Left lung (tissue), 4 donors: ENCODE measurements at regions not wholly inside any gene's neighbourhood (a gene's known extent, or its start where the extent isn't known, plus 50 kb on each side); places are given as distances from the start of the nearest gene placed in this dataset.
"Not testable (repeated sequence)": the region's sequence is repeated elsewhere in the genome, so short reads cannot be mapped to it uniquely, and the experiment has no call there.

Experiments used
- ATAC-seq: fragments of 200-7000 bp; cut with Tn5 transposase; one replicate; pipeline ENCODE4 v1.9.1; 2020; ENCODE audit warnings: moderate library complexity
- DNase-seq, 4 donors: peaks; one replicate each; pipeline ENCODE4 v3.0.0-alpha.2; 2013 to 2020
- H3K27ac ChIP-seq, 2 donors: fragments of 200-600 bp; sonication (generic) in 1 of 2; one replicate each; pipeline versions ENCODE4 v1.5.0 to v1.8.0; 2020 to 2021
- H3K27me3 ChIP-seq, 2 donors: fragments of 200-600 bp; sonication (generic) in 1 of 2; one replicate each; pipeline versions ENCODE4 v1.5.0 to v1.8.0; 2020 to 2021
- H3K36me3 ChIP-seq, 2 donors: fragments of 200-600 bp; sonication (generic) in 1 of 2; one replicate each; pipeline versions ENCODE4 v1.5.0 to v1.8.0; 2020 to 2021
- H3K4me1 ChIP-seq, 2 donors: fragments of 200-600 bp; one replicate each; pipeline ENCODE4 v1.8.0; 2021
- H3K4me3 ChIP-seq, 2 donors: fragments of 200-600 bp; sonication (generic) in 1 of 2; one replicate each; pipeline versions ENCODE4 v1.5.0 to v1.8.0; 2020 to 2021; ENCODE audit warnings: mild to moderate bottlenecking in 1 of 2
- H3K9me3 ChIP-seq, 2 donors: fragments of 200-600 bp; sonication (generic) in 1 of 2; one replicate each; pipeline versions ENCODE4 v1.5.0 to v1.8.0; 2020 to 2021
- intact Hi-C, 2 donors: fragments of 100-400 bp; cut with DNase I; formaldehyde crosslinking; loops; one replicate each; pipeline versions ENCODE4 v1.11.2 to v1.14.2; 2022
- TF ChIP-seq, protein P1 (sequence below), 2 donors: fragments of 200-600 bp; sonication (generic) in 1 of 2; IDR thresholded peaks; one replicate each; pipeline versions ENCODE4 v1.5.0 to v1.8.0; 2021; ENCODE audit warnings: antibody characterized with exemption in 2 of 2
- donor health status: DM: no; HTN: yes; CAD: no.
- donor health status: DM: no; HTN: no; CAD: no.

DNA sequence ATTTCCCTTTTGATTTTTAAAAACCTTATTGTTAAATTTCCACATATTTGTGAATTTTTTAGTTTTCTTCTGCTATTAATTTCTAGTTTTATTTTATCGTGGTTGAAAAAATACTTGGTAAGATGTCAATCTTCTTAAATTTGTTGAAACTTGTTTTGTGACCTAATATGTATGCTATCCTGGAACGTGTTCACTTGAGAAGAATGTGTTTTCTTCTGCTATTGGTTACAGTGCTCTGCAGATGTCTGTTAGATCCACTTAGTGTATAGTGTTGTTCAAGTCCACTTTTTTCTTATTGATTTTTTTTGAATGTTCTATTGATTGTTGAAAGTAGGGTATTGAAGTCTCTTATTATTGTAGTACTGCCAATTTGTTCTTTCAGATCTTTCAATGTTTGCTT, 116.5 kb upstream of the NETO1 start:
- peaks cover 0 to 37% of the 10 kb centered on the region in 2 donors for H3K9me3 ChIP-seq
- intact Hi-C loops: no loop called here
- no peak for DNase-seq
- H3K27ac ChIP-seq: no peak overlapping the region
- TF ChIP-seq, protein P1, sequence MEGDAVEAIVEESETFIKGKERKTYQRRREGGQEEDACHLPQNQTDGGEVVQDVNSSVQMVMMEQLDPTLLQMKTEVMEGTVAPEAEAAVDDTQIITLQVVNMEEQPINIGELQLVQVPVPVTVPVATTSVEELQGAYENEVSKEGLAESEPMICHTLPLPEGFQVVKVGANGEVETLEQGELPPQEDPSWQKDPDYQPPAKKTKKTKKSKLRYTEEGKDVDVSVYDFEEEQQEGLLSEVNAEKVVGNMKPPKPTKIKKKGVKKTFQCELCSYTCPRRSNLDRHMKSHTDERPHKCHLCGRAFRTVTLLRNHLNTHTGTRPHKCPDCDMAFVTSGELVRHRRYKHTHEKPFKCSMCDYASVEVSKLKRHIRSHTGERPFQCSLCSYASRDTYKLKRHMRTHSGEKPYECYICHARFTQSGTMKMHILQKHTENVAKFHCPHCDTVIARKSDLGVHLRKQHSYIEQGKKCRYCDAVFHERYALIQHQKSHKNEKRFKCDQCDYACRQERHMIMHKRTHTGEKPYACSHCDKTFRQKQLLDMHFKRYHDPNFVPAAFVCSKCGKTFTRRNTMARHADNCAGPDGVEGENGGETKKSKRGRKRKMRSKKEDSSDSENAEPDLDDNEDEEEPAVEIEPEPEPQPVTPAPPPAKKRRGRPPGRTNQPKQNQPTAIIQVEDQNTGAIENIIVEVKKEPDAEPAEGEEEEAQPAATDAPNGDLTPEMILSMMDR (IDR thresholded peaks at IDR 0.05): no peak
- H3K36me3 ChIP-seq: no peaks in the 10 kb centered on the region
- H3K4me3 ChIP-seq: no peak overlapping the region
- no peaks in the 10 kb centered on the region for H3K27me3 ChIP-seq
- no peak for ATAC-seq
- no peaks in the 10 kb centered on the region for H3K4me1 ChIP-seq

DNA sequence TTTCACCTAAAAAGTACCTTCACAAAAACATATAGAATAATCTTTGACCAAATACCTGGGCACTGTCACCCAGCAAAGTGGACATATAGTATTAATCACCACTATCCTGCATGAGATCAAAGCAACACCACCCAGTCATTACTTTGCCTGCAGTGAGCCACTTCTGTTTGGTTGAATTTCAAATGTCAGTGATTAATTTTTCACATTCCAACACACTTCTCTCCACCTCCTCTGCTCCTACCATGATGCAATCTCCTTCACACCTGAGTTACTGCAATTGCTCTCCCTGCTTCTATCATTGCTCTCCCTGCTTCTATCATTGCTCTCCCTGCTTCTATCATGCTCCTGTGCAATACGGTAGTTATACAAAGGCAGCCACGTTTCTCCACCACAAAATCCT, 106.1 kb upstream of the NETO1 start:
- Histone ChIP-seq H3K36me3 (no peaks in the 10 kb centered on the region), H3K27ac (no peak overlapping the region), H3K9me3 (no peaks in the 10 kb centered on the region), H3K4me1 (no peaks in the 10 kb centered on the region), H3K4me3 (no peak overlapping the region), H3K27me3 (no peaks in the 10 kb centered on the region)
- ATAC-seq (no peak), DNase-seq (no peak)
- TF ChIP-seq, protein P1 (IDR thresholded peaks at IDR 0.05): no peak
- intact Hi-C loops: no loop called here

DNA sequence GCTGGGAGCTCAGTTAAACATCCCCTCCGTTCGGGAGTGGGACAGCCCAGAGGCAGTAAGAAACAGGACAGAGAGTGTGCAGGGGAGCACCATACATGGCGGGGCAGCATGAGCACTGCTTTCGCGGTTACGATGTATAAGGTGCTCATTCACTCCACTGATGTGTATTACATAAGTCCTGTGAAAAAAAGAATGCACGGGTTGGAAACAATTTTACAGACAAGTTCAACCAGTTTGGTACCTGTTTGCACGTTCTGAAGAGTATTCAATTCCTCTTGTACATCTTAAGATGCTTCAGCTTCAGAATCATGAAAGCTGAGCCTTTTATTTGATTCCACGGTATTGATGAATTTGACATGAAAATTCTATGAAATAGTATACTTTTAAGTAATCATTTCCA, 97.8 kb upstream of the NETO1 start:
- peaks cover 0 to 18% of the 10 kb centered on the region in 2 donors for H3K9me3 ChIP-seq
- no peaks in the 10 kb centered on the region for H3K27me3 ChIP-seq
- DNase-seq (no peak), ATAC-seq (no peak)
- H3K36me3 ChIP-seq: no peaks in the 10 kb centered on the region
- intact Hi-C loops: no loop called here
- H3K27ac ChIP-seq: no peak overlapping the region
- no peak overlapping the region for H3K4me3 ChIP-seq
- H3K4me1 ChIP-seq: no peaks in the 10 kb centered on the region
- TF ChIP-seq, protein P1 (IDR thresholded peaks at IDR 0.05): no peak

DNA sequence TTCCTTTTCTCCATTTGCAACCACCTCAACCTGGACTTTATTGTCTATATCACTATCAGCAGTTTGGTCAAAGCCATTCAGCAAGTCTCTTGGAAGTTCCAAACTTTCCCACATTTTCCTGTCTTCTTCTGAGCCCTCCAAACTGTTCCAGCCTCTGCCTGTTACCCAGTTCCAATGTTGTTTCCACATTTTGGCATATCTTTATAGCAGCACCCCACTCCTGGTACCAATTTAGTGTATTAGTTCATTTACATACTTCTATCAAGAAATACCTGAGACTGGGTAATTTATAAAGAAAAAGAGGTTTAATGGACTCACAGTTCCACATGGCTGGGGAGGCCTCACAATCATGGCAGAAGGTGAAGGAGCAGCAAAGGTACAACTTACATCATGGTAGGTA, 90.4 kb upstream of the NETO1 start:
- intact Hi-C loops, ATAC-seq: not testable (repeated sequence)

DNA sequence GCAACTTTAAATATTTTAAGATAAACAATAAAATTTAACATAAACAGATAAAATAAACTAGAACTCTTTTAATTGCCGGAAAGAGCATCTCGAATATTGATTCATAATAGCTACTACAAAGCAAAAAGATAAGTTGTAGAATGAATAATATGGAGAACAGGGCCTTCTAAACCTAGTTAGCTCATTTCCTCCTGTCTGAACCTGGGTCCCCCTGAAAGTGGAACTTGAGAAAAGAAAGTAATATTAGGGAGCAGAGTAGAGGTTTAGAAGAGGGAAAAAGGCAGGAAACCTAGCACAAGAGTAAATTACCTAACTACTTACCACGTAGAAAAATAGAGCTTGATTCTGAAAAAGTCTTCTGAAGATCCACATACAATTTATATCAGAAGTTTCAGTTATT, 80.7 kb upstream of the NETO1 start:
- ATAC-seq: no peak
- no peak overlapping the region for H3K4me3 ChIP-seq
- no peaks in the 10 kb centered on the region for H3K27me3 ChIP-seq
- DNase-seq: no peak
- H3K4me1 ChIP-seq: no peaks in the 10 kb centered on the region
- no peak overlapping the region for H3K27ac ChIP-seq
- H3K9me3 ChIP-seq: peaks cover 0 to under 1% of the 10 kb centered on the region in 2 donors
- intact Hi-C loops: no loop called here
- TF ChIP-seq, protein P1 (IDR thresholded peaks at IDR 0.05): no peak
- H3K36me3 ChIP-seq: no peaks in the 10 kb centered on the region

More for the DNA sequence above, 90.4 kb upstream of the NETO1 start:
- H3K27me3 ChIP-seq, DNase-seq, H3K4me3 ChIP-seq, H3K27ac ChIP-seq, H3K4me1 ChIP-seq, H3K36me3 ChIP-seq: not testable (repeated sequence)
- H3K9me3 ChIP-seq: peaks cover 0 to 56% of the 10 kb centered on the region in 2 donors

DNA sequence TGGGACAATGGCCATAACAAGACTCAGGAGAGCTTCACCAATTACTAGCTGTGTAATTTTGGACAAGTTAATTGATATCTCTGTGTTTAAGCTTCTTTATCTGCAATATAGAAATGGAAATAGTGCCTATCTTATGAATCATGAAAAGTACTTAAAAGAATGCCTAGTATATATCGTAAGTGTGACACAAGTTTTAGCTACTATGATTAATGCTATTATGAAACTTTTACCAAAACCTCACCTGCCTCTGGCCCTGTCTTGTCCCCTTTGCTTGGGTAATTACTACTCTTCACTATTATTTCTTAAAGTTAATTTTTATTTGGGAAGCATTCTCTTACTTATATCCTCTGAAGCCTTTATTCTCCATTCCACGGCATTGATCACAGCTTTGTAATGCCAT, 75.0 kb upstream of the NETO1 start:
- Histone ChIP-seq H3K36me3 (no peaks in the 10 kb centered on the region), H3K4me3 (no peak overlapping the region), H3K27me3 (no peaks in the 10 kb centered on the region), H3K9me3 (peaks cover 0 to 2% of the 10 kb centered on the region in 2 donors), H3K27ac (no peak overlapping the region), H3K4me1 (no peaks in the 10 kb centered on the region)
- intact Hi-C loops: no loop called here
- ATAC-seq (no peak), DNase-seq (no peak)
- TF ChIP-seq, protein P1 (IDR thresholded peaks at IDR 0.05): no peak
